Activated CD4-positive, alpha-beta T cell treated with anti-CD3 and anti-CD28 coated beads, Interleukin-2, Interleukin-6, amounts not matched to agents 100 ng/mL and 50 ng/mL, durations not matched to agents 16 hours and 8 hours (primary cell): ENCODE measurements at regions not wholly inside any gene's neighbourhood (a gene's known extent, or its start where the extent isn't known, plus 50 kb on each side); places are given as distances from the start of the nearest gene placed in this dataset.
"Not testable (repeated sequence)": the region's sequence is repeated elsewhere in the genome, so short reads cannot be mapped to it uniquely, and the experiment has no call there.

Experiments
- DNase-seq: peaks from one replicate; pipeline ENCODE4 v3.0.0-alpha.2; 2020

DNA sequence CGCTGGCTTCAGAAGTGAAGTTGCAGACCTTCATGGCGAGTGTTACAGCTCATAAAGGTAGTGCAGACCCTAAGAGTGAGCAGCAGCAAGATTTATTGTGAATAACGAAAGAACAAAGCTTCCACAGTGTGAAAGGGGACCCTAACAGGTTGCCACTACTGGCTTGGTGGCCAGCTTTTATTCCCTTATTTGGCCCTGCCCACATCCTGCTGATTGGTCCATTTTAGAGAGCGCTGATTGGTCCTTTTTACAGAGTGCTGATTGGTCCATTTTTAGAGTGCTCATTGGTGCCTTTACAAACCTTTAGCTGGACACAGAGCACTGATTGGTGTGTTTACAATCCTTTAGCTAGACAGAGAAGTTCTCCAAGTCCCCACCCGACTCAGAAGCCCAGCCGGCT lies 298.0 kb upstream of the DLGAP1 start:
- DNase-seq = not testable (repeated sequence)

DNA sequence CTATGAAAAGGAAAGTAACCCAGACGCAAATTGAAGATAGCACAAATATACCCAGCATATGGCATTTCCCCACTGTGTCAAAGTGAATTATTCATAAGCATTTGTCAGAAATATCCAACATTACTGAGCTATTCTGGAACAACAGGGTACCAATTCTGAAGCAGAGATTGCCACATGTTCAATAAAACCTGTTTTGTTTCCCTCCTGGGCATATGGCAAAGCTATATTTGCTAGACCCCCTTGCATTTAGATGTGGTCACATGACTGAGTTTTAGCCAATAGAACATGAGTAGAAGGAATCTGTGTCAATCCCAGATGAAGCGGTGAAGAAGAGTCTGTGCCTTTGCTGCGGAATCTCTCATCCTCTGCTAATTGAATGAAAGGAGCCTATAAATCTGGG lies 296.4 kb upstream of the DLGAP1 start:
- no peak for DNase-seq

DNA sequence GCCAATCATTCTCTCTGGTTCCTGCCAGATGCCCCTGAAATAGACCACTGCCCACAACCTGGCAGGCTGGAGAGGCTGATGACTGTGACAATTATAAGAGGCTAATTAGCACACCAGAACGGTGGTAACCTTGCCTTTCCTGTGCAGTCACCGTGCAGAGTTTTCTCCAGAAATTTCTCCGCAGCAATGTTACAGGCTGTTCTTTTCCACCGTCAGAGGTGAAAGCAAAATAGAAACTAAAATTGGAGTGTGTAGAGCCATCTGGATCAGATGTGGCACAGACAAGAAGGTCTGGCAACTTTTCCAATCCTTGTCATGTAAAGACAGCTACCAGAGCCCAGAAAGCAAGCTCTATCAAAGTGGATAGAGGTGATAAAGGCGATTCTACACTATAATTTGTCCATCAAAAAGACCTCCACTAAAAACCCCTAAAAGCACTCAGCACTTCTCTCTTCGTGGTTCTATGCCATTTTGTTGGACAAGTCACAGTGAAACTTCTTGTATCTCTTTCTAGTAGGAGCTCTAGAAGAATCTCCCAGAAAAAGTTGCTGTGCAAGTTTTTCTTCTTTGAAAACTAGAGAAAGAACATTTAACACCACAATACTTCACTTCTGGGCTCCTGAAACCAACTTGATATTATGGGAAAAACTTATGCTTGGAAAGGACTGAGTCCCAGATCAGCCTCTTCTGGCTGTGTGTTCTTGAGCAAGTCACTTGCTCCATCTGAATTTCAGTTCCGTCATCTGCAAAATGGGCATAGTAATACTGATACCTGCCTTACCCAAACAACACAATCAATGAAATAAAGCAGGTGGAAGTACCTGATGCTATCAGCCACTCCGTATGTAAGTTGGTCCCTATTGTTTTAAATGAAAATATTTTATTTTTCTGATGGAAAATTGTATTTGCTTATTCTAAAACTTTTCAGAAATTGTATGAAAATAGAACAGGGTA lies 295.6 kb upstream of the DLGAP1 start:
- no peak for DNase-seq

- DNase-seq = no peak
These were observed 293.9 kb upstream of the DLGAP1 start for GRCh38 chr18:4748975-4749374.

DNA sequence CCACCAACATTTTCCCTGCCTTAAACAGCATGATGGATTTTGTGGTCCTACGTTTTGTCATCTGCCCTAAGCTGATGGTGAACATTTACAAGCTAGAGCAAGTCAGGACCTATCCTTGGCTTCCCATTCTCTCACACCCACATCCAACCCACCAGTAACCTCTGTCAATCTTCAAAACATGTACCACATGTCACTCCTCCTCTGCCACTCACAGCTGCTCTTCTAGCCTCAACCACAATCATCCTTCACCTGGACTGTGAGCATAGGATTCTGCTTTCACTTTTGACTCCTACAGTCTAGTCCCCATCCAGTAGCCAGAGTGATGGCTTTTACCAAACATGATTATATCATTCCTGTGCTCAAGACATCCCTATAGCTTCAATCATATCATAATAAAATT lies 279.8 kb upstream of the DLGAP1 start:
- DNase-seq = no peak

- DNase-seq = no peak
These were observed 278.9 kb upstream of the DLGAP1 start for GRCh38 chr18:4734021-4734420.

GRCh38 chr18:4721545-4721944 lies 266.4 kb upstream of the DLGAP1 start:
- no peak for DNase-seq

DNA sequence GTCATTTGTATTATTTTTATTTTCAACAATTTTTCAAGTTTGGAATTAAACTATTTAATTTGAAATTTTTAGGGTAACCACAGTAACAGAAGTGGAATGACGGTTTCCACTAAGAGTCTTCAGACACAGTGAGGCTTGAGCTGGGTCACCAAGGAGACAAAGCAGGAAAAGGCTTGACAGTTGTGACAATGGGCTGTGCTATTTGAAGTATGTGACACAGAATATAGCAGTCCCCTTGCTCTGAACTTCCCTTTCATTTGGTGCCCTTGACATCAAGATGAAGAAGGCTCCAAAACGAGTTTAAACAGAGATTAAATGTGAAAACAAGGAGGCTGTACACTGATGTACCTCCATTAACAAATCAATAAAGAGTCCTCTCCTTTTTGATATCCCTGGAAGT lies 265.4 kb upstream of the DLGAP1 start:
- DNase-seq = no peak

DNA sequence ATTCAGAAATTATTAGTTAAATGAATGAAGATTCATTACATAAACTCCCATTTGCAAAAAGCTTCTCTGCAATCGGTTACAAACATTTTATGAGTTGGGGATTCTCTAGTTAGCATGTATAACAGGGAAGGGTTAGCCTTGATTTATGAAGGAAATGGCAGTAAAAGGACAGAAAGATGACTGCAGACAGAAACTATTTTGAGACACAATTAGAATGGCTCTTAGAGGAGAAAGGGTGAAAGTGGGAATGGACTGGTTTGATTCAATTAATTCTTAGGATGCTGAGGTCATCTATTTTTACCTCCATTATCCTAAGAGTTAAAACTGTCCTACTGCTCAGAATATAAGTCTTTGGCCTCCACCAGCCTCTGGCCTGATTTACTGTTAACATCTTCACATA lies 250.8 kb upstream of the DLGAP1 start:
- DNase-seq = no peak

- no peak for DNase-seq
These were observed 249.7 kb upstream of the DLGAP1 start for GRCh38 chr18:4704781-4705180.

- no peak for DNase-seq
These were observed 236.7 kb upstream of the DLGAP1 start for GRCh38 chr18:4691836-4692235.

- DNase-seq = not testable (repeated sequence)
These were observed 223.6 kb upstream of the DLGAP1 start for GRCh38 chr18:4678685-4679084.

GRCh38 chr18:4677006-4677405 lies 221.9 kb upstream of the DLGAP1 start:
- no peak for DNase-seq

GRCh38 chr18:4672162-4672561 lies 217.1 kb upstream of the DLGAP1 start:
- DNase-seq = no peak

DNA sequence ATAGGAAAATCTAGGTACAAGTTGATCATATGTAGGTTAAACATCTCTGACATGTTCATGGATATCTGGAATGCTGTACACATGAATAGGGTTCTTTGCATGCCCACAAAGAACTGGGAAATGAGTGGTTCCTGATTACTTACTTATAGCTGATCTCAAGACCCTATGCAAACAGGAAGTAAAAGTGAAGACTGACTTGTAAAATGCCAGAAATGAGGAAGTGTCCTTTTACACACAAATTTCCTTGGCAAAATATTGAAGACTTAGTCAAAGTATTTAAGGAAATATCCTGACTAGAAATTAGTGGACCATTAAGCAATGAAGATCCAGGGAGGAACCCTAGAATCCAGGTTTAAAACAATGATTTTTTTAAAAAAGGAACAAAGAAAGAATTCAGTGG lies 203.7 kb upstream of the DLGAP1 start:
- DNase-seq = no peak

- no peak for DNase-seq
These were observed 198.3 kb upstream of the DLGAP1 start for GRCh38 chr18:4653418-4653817.

- no peak for DNase-seq
These were observed 186.8 kb upstream of the DLGAP1 start for GRCh38 chr18:4641771-4642368.

GRCh38 chr18:4640349-4641012 lies 185.4 kb upstream of the DLGAP1 start:
- no peak for DNase-seq

DNA sequence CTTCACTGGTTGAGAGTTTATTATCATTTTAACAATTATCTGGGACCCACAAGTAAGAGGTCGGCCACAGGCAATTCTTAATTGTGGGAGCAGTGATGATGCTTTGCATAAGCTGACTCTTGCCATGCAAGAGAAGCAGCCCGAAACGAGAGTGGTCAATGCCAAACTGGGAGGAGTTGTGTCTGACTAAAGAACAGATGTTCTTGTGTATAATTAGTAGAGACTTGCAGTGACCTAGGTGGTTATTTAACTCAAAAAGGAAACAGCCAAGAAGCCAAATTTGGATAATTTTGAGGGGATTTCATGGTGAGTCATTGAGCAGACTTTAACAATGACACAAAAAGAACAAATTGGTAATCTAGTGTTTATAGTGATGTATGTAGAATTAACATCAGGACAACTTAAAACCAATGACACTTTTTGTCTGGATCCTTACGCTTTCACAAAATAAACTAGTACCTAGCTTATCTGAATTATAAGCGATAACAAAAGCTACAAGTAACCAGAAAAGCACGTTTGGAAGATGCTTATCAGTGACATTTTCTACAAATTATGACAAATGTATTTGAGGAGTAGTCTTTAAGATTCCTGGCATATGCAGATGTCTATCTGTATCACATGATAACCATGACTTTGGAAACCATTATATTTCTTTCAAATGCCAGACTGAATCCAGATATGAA lies 184.7 kb upstream of the DLGAP1 start:
- DNase-seq = no peak

- no peak for DNase-seq
These were observed 183.6 kb upstream of the DLGAP1 start for GRCh38 chr18:4638680-4639079.

DNA sequence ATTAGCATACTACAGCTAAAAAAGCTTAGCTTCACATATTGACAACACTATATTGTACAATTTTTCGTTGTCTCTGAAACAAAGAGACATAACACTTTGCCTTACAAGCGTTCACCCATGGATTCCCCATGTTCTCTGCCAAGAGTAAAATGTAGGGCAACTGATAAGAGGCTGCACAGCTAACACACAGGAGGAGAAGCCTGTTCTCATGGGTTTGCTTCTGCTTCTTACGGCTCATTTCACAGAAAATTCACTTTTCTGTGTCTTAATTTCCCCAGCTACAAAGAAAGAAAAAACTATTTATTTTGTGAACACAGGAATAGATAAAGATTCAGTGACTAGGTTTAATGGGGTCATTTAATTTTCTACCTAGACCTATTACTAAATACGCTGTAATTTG lies 182.8 kb upstream of the DLGAP1 start:
- DNase-seq = no peak

GRCh38 chr18:4636967-4637366 lies 181.9 kb upstream of the DLGAP1 start:
- DNase-seq = no peak

GRCh38 chr18:4631239-4631638 lies 176.1 kb upstream of the DLGAP1 start:
- DNase-seq = no peak
